Loucy (cell line): ENCODE measurements at regions not wholly inside any gene's neighbourhood (a gene's known extent, or its start where the extent isn't known, plus 50 kb on each side); places are given as distances from the start of the nearest gene placed in this dataset.

Source experiments
- H2AFZ ChIP-seq: fragments of 200-600 bp; sonication (generic); 2 replicates; pipeline ENCODE4 v1.6.0; 2016; ENCODE audit warnings: antibody characterized with exemption, mild to moderate bottlenecking, low read length, moderate library complexity
- H3F3A ChIP-seq: fragments of 200-600 bp; 2 replicates; pipeline ENCODE4 v1.6.0; 2016; ENCODE audit warnings: antibody characterized with exemption, low read depth, mild to moderate bottlenecking
- H3K27me3 ChIP-seq: fragments of 200-600 bp; sonication (generic); 2 replicates; pipeline ENCODE4 v1.6.1; 2014; ENCODE audit warnings: low read length, mild to moderate bottlenecking; ENCODE audit not compliant: insufficient read depth, poor library complexity, severe bottlenecking
- H3K36me3 ChIP-seq: fragments of 200-600 bp; sonication (generic); 2 replicates; pipeline ENCODE4 v1.6.1; 2016; ENCODE audit warnings: low read length; ENCODE audit not compliant: insufficient read depth
- H3K4me1 ChIP-seq: fragments of 200-600 bp; sonication (generic); 2 replicates; pipeline ENCODE4 v1.5.1; 2014; ENCODE audit warnings: low read length, mild to moderate bottlenecking; ENCODE audit not compliant: insufficient read depth, poor library complexity, severe bottlenecking
- H3K4me2 ChIP-seq: fragments of 200-600 bp; sonication (generic); 2 replicates; pipeline ENCODE4 v1.6.0; 2014; ENCODE audit warnings: antibody characterized with exemption, low read length, low read depth, mild to moderate bottlenecking; ENCODE audit not compliant: poor library complexity, severe bottlenecking
- H3K4me3 ChIP-seq: fragments of 200-600 bp; sonication (generic); 2 replicates; pipeline ENCODE4 v1.5.1; 2014; ENCODE audit warnings: low read length, mild to moderate bottlenecking, mixed read lengths; ENCODE audit not compliant: poor library complexity, severe bottlenecking
- H3K79me2 ChIP-seq: fragments of 200-600 bp; sonication (generic); 2 replicates; pipeline ENCODE4 v1.6.1; 2014; ENCODE audit warnings: low read length; ENCODE audit not compliant: insufficient read depth
- H3K9ac ChIP-seq: fragments of 200-600 bp; sonication (generic); 2 replicates; pipeline ENCODE4 v1.6.0; 2014; ENCODE audit warnings: mild to moderate bottlenecking, low read depth, low read length, moderate library complexity; ENCODE audit not compliant: poor library complexity, severe bottlenecking
- H3K9me2 ChIP-seq: fragments of 200-600 bp; sonication (generic); replicated peaks from 2 replicates; pipeline ENCODE4 v1.6.1; 2016; ENCODE audit warnings: low read depth, low read length, mixed read lengths
- H3K9me3 ChIP-seq: fragments of 200-600 bp; sonication (generic); 2 replicates; pipeline ENCODE4 v1.6.1; 2014; ENCODE audit warnings: mild to moderate bottlenecking, antibody characterized with exemption, low read length, low read depth; ENCODE audit not compliant: insufficient read depth
- H4K20me1 ChIP-seq: fragments of 200-600 bp; sonication (generic); 2 replicates; pipeline ENCODE4 v1.6.0; 2014; ENCODE audit warnings: antibody characterized with exemption, low read length, mild to moderate bottlenecking; ENCODE audit not compliant: insufficient read depth, poor library complexity, severe bottlenecking
- CTCF ChIP-seq: fragments of 200-600 bp; sonication (generic); conservative IDR thresholded peaks from 2 replicates; pipeline ENCODE4 v1.5.1; 2014; ENCODE audit warnings: mild to moderate bottlenecking, antibody characterized with exemption, low read length
- EZH2phosphoT487 ChIP-seq: fragments of 200-600 bp; IDR thresholded peaks from 2 replicates; pipeline ENCODE4 v1.6.1; 2018; ENCODE audit warnings: antibody characterized with exemption, mild to moderate bottlenecking, moderate library complexity, borderline replicate concordance

DNA sequence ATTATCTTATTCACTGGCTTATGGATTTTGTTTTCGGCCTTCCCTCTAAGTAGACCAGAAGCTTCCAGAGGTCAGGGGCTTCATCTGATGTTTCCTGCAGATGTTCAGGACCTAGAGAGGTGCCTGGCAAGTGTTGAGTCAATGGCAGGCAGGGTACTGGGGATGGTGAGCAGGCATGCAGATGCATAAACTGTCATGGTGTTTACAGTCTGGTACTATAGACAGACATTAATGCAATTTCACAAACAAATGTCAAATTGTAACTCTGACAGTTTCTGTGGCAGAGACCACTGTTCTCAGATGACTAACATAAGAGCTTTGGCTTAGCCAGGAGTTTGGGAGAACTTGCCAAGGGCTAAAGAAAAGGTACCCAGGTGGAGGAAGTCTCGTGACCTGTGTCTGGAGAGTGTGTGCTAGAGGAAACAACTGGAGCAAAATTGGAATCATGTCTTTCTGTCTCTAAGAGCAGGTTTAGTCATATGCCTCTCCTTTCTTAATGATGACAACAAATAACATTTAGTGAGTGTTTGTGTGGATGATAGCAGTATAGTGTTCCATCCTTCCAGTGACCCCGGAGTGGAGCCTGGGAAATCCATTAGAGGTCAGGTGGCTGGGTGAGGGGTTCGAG is 53.7 kb upstream of the TRAK1 start:
- TF ChIP-seq CTCF (no peak), EZH2phosphoT487 (no peak)
- Histone ChIP-seq H3K4me3 (no peak overlapping the region), H3K9me3 (no peaks in the 10 kb centered on the region), H3F3A (no peaks in the 10 kb centered on the region), H3K9me2 (no peaks in the 10 kb centered on the region), H4K20me1 (peaks cover 34% of the 10 kb centered on the region), H2AFZ (no peak overlapping the region), H3K9ac (no peak overlapping the region), H3K79me2 (peaks cover 94% of the 10 kb centered on the region), H3K27me3 (no peaks in the 10 kb centered on the region), H3K36me3 (peaks cover 24% of the 10 kb centered on the region; the same call in 1 of the 2 replicates), H3K4me2 (no peak overlapping the region), H3K4me1 (no peaks in the 10 kb centered on the region)

DNA sequence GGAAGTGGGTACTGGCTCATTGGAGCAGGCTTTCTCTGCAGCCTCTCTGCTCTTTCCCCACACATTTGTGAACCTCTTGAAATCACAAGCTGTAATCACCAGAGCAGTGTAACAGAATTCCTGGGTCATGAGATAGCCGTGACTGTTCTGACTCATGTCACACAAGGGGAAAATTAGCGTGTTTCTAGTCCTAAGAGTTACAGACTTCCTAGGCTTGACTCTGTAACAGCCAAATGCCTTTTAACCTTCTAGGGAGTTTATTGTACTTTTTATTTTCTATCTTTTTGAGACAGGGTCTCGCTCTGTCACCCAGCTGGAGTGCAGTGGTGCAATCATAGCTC is 54.7 kb upstream of the TRAK1 start:
- H3K9me2 ChIP-seq, result no peaks in the 10 kb centered on the region
- no peaks in the 10 kb centered on the region for H3K4me1 ChIP-seq
- H3K4me2 ChIP-seq, result no peak overlapping the region
- H3K27me3 ChIP-seq, result no peaks in the 10 kb centered on the region
- H3K4me3 ChIP-seq, result no peak overlapping the region
- H3F3A ChIP-seq, result no peaks in the 10 kb centered on the region
- H3K79me2 ChIP-seq, result peaks cover 95% of the 10 kb centered on the region
- no peak overlapping the region for H2AFZ ChIP-seq
- no peaks in the 10 kb centered on the region for H3K9me3 ChIP-seq
- no peak overlapping the region for H3K9ac ChIP-seq
- H4K20me1 ChIP-seq, result peaks cover 41% of the 10 kb centered on the region
- TF ChIP-seq CTCF, result no peak
- H3K36me3 ChIP-seq, result peaks cover 24% of the 10 kb centered on the region; the same call in 1 of the 2 replicates

- H4K20me1 ChIP-seq, result peaks cover 39% of the 10 kb centered on the region
- no peak overlapping the region for H3K4me2 ChIP-seq
- TF ChIP-seq CTCF, result no peak
- no peak for TF ChIP-seq EZH2phosphoT487
Observed at GRCh38 chr3:42035816-42036482, 55.2 kb upstream of the TRAK1 start.

More at GRCh38 chr3:42035816-42036482, 55.2 kb upstream of the TRAK1 start:
- H3K4me3 ChIP-seq, result no peak overlapping the region
- no peaks in the 10 kb centered on the region for H3K4me1 ChIP-seq
- peaks cover 24% of the 10 kb centered on the region; the same call in 1 of the 2 replicates for H3K36me3 ChIP-seq
- H3F3A ChIP-seq, result no peaks in the 10 kb centered on the region
- H3K9me2 ChIP-seq, result no peaks in the 10 kb centered on the region
- peaks cover 94% of the 10 kb centered on the region for H3K79me2 ChIP-seq
- no peak overlapping the region for H2AFZ ChIP-seq
- H3K9ac ChIP-seq, result no peak overlapping the region
- H3K27me3 ChIP-seq, result no peaks in the 10 kb centered on the region
- no peaks in the 10 kb centered on the region for H3K9me3 ChIP-seq
